ENCODE measurements at regions not wholly inside any gene's neighbourhood (a gene's known extent, or its start where the extent isn't known, plus 50 kb on each side); places are given as distances from the start of the nearest gene placed in this dataset.

DNA sequence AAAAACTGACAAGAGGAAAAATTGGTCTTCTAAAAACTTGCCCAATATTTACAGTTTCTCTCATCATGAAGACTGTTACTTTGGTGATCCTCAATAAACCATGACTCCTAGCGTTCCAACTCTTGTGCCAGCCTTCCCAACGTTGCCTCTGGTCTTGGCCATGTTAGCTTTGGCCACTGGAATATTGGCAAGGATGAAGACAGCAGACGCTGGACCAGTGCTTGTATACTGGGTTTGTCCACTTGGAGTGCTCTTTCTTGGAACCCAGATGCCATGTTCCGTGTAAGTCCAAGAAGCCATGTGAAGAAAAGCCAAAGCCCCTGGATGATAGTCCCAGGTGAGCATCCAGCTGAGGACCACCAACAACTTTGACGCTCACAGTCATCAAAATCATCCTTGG lies 379.6 kb downstream of the NUAK1 start:
- no peak overlapping the region for H3K4me3 ChIP-seq
- DNase-seq = no peak
- H3K27me3 ChIP-seq = no peaks in the 10 kb centered on the region
- TF ChIP-seq, protein P1, sequence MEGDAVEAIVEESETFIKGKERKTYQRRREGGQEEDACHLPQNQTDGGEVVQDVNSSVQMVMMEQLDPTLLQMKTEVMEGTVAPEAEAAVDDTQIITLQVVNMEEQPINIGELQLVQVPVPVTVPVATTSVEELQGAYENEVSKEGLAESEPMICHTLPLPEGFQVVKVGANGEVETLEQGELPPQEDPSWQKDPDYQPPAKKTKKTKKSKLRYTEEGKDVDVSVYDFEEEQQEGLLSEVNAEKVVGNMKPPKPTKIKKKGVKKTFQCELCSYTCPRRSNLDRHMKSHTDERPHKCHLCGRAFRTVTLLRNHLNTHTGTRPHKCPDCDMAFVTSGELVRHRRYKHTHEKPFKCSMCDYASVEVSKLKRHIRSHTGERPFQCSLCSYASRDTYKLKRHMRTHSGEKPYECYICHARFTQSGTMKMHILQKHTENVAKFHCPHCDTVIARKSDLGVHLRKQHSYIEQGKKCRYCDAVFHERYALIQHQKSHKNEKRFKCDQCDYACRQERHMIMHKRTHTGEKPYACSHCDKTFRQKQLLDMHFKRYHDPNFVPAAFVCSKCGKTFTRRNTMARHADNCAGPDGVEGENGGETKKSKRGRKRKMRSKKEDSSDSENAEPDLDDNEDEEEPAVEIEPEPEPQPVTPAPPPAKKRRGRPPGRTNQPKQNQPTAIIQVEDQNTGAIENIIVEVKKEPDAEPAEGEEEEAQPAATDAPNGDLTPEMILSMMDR (IDR thresholded peaks at IDR 0.05) = no peak
- no peak for TF ChIP-seq POLR2A (IDR thresholded peaks at IDR 0.05)
- TF ChIP-seq EP300 (IDR thresholded peaks at IDR 0.05) = no peak
- no peak overlapping the region for H3K27ac ChIP-seq
- intact Hi-C loops (cut with DNase I) = no loop called here
- 78 to 91% (median 83%) methylated on average over 5 of the region's 5 CpGs for WGBS, 3 donors
- H3K36me3 ChIP-seq = no peaks in the 10 kb centered on the region
- no peaks in the 10 kb centered on the region for H3K9me3 ChIP-seq
- H3K4me1 ChIP-seq (ENCODE audit: insufficient read depth) = no peaks in the 10 kb centered on the region

DNA sequence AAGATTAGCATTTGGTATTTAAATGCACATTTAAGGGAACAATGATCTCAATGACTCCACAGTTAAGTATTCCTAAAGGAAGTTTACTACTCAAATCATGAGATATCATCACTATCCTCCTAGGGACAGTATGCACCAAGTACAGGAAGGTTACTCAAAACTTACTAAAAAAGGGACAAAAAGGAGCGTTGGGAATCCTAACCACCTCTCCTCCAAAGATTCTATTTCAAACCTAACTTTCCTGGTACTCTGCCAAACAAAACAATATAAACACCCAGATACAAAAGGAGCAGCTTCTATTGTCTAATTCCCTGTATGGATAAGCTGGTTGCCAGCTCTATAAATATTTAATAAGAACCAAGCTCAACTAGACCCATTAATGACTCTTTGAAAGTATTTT lies 377.7 kb downstream of the NUAK1 start:
- Histone ChIP-seq H3K27ac (no peak overlapping the region), H3K27me3 (no peaks in the 10 kb centered on the region), H3K36me3 (no peaks in the 10 kb centered on the region), H3K4me3 (no peak overlapping the region), H3K9me3 (no peaks in the 10 kb centered on the region), H3K4me1 (ENCODE audit: insufficient read depth) (no peaks in the 10 kb centered on the region)
- TF ChIP-seq EP300 (IDR thresholded peaks at IDR 0.05) (no peak), POLR2A (IDR thresholded peaks at IDR 0.05) (no peak)
- TF ChIP-seq, protein P1 (IDR thresholded peaks at IDR 0.05) = no peak
- WGBS, 3 donors = 3 to 24% (median 8%) methylated on average over 1 of the region's 1 CpG
- intact Hi-C loops (cut with DNase I) = no loop called here
- DNase-seq = no peak

DNA sequence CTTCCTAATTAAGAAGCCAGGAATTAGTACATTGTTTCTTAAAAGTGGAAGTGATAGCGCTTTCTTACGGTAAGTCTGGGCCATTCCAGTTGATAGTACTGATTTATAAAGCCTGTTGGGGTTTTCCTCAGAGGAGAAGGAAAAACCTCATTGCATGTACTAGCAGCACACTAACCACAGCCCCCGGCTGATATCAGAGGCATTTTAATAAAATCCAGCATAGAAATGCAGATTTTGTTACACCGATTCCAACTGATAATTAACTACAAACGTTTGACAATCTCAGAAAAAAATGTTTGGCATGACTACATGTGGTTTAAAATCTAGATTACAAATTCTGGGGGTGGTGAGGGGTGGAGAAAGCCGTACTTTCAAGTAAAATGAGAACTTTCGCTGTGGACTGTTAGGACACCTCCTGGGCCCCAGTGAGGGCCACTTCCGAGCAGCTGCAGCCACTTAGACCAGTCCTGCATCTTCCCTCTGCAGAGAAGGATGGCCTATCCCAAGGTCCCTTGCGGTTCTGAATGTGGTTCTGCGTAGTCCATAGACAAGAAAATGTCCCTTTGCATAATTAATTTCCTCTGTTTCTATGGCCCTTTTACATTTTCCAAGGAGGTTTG lies 374.4 kb downstream of the NUAK1 start:
- intact Hi-C loops (cut with DNase I) = no loop called here

DNA sequence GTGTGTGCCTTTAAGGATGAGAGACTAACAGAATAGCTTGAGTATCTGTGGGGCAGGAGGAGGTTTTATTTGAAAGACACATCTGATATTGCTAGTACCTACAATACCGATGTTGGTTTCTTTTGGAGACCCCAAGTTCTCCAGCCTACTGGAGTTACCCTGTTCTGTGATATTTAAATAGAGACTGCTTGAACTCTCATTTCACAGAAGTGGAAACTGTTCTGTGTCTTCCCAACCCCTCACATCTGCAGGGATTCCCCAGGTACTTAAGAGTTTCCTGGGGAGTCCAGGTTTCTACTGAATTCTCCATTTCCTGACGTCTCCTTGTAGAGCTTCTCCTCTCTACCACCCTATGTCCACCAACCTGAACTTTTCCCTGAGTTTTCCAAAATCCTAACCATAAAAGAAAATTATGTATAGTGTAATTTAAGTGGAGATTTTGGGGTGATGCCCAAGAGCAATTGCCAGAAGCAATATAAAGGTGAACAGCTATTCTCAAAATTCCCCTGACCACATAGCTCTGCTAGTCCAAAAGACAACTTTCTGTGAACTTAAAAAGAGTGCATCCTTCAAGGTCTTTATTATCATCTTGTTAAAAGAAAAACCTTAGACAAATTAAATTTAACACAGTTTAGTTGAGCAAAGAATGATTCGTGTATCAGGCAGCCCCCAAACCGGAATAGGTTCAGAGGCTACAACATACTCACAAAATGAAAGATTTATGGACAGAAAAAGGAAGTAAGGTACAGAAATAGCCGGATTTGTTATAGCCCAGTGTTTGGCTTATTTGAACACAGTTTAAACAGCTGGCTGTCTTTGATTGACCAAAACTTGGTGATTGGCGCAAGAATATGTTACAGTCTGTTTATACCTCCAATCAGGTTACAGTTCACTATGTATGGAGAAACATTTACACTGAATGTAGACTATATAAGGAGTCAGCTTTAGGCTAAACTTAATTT lies 373.4 kb downstream of the NUAK1 start:
- H3K36me3 ChIP-seq = no peaks in the 10 kb centered on the region
- no peak overlapping the region for H3K27ac ChIP-seq
- no peak overlapping the region for H3K4me3 ChIP-seq
- 51 to 64% (median 61%) methylated on average over 6 of the region's 6 CpGs for WGBS, 3 donors
- H3K9me3 ChIP-seq = no peaks in the 10 kb centered on the region
- TF ChIP-seq, protein P1 (IDR thresholded peaks at IDR 0.05) = no peak
- TF ChIP-seq EP300 (IDR thresholded peaks at IDR 0.05) = no peak
- TF ChIP-seq POLR2A (IDR thresholded peaks at IDR 0.05) = no peak
- no peaks in the 10 kb centered on the region for H3K4me1 ChIP-seq (ENCODE audit: insufficient read depth)
- no peak for DNase-seq
- H3K27me3 ChIP-seq = no peaks in the 10 kb centered on the region
- intact Hi-C loops (cut with DNase I) = no loop called here

More for the DNA sequence above, 374.4 kb downstream of the NUAK1 start:
- Histone ChIP-seq H3K4me1 (ENCODE audit: insufficient read depth) (no peaks in the 10 kb centered on the region), H3K9me3 (no peaks in the 10 kb centered on the region), H3K4me3 (no peak overlapping the region), H3K36me3 (no peaks in the 10 kb centered on the region), H3K27me3 (no peaks in the 10 kb centered on the region), H3K27ac (no peak overlapping the region)
- 53 to 60% (median 53%) methylated on average over 10 of the region's 10 CpGs for WGBS, 3 donors
- TF ChIP-seq EP300 (IDR thresholded peaks at IDR 0.05) (no peak), POLR2A (IDR thresholded peaks at IDR 0.05) (no peak)
- TF ChIP-seq, protein P1 (IDR thresholded peaks at IDR 0.05) = no peak
- no peak for DNase-seq

Data from ovary (tissue), 7 donors.